Limb (tissue), 2 donors: ENCODE measurements at regions not wholly inside any gene's neighbourhood (a gene's known extent, or its start where the extent isn't known, plus 50 kb on each side); places are given as distances from the start of the nearest gene placed in this dataset.
"Not testable (repeated sequence)": the region's sequence is repeated elsewhere in the genome, so short reads cannot be mapped to it uniquely, and the experiment has no call there.

ENCODE experiments used
- DNase-seq, 2 donors: peaks; one replicate each; pipeline ENCODE4 v3.0.0-alpha.2; 2016; ENCODE audit errors: extremely low spot score in 2 of 2

- DNase-seq = no peak
Measured at GRCh38 chr17:64728041-64728695, 66.1 kb upstream of the SMURF2 start.

GRCh38 chr17:64726025-64726424 is 63.9 kb upstream of the SMURF2 start:
- DNase-seq = not testable (repeated sequence)

GRCh38 chr17:64724246-64724645 is 62.1 kb upstream of the SMURF2 start:
- not testable (repeated sequence) for DNase-seq

- DNase-seq = no peak
Measured at GRCh38 chr17:64723781-64724180, 61.7 kb upstream of the SMURF2 start.

- not testable (repeated sequence) for DNase-seq
Measured at GRCh38 chr17:64721556-64721955, 59.4 kb upstream of the SMURF2 start.

- DNase-seq = not testable (repeated sequence)
Measured at GRCh38 chr17:64720253-64720652, 58.1 kb upstream of the SMURF2 start.

GRCh38 chr17:64719517-64719916 is 57.4 kb upstream of the SMURF2 start:
- not testable (repeated sequence) for DNase-seq

- DNase-seq = not testable (repeated sequence)
Measured at GRCh38 chr17:64718816-64719215, 56.7 kb upstream of the SMURF2 start.

GRCh38 chr17:64718058-64718457 is 56.0 kb upstream of the SMURF2 start:
- no peak for DNase-seq

GRCh38 chr17:64716496-64716895 is 54.4 kb upstream of the SMURF2 start:
- not testable (repeated sequence) for DNase-seq

GRCh38 chr17:64713786-64714185 is 51.7 kb upstream of the SMURF2 start:
- DNase-seq = not testable (repeated sequence)

GRCh38 chr17:64712557-64713351 is 50.6 kb upstream of the SMURF2 start:
- DNase-seq = not testable (repeated sequence)
